DND-41 (cell line): ENCODE measurements at regions not wholly inside any gene's neighbourhood (a gene's known extent, or its start where the extent isn't known, plus 50 kb on each side); places are given as distances from the start of the nearest gene placed in this dataset.
A peak's percentile ranks its signal among the peaks of the same experiment; 100 is the strongest.
"Not testable (repeated sequence)": the region's sequence is repeated elsewhere in the genome, so short reads cannot be mapped to it uniquely, and the experiment has no call there.

Source experiments
- ATAC-seq: fragments of 200-7000 bp; cut with Tn5 transposase; 3 replicates; pipeline ENCODE4 v1.9.1; 2021; ENCODE audit warnings: low read depth; ENCODE audit not compliant: insufficient read depth
- DNase-seq: peaks from one replicate; pipeline ENCODE4 v3.0.0-alpha.2; 2020
- H2AFZ ChIP-seq: 2 replicates; pipeline ENCODE4 v1.6.0; 2012; ENCODE audit warnings: low read depth, low read length
- H3K27ac ChIP-seq: 2 replicates; pipeline ENCODE4 v1.5.1; 2012; ENCODE audit warnings: low read length, inconsistent platforms
- H3K27me3 ChIP-seq: fragments of 200-600 bp; sonication (generic); 2 replicates; pipeline ENCODE4 v1.6.0; 2012; ENCODE audit warnings: low read length, mild to moderate bottlenecking, inconsistent platforms; ENCODE audit not compliant: insufficient read depth, poor library complexity
- H3K36me3 ChIP-seq: 2 replicates; pipeline ENCODE4 v1.5.1; 2012; ENCODE audit warnings: low read length, inconsistent platforms; ENCODE audit not compliant: insufficient read depth
- H3K4me1 ChIP-seq: 2 replicates; pipeline ENCODE4 v1.5.1; 2012; ENCODE audit warnings: mild to moderate bottlenecking, low read length; ENCODE audit not compliant: insufficient read depth
- H3K4me2 ChIP-seq: 2 replicates; pipeline ENCODE4 v1.6.0; 2012; ENCODE audit warnings: mild to moderate bottlenecking, moderate library complexity, low read length, inconsistent platforms; ENCODE audit not compliant: insufficient read depth
- H3K4me3 ChIP-seq, 2 experiments: fragments of 200-600 bp in 1 of 2; shearing (Covaris generic) in 1 of 2; 2 replicates each; pipeline ENCODE4 v1.5.1; 2012 to 2016; ENCODE audit warnings: inconsistent platforms in 2 of 2, low read length in 2 of 2, mild to moderate bottlenecking in 2 of 2, low read depth in 1 of 2, moderate library complexity in 1 of 2
- H3K79me2 ChIP-seq: 2 replicates; pipeline ENCODE4 v1.6.0; 2012; ENCODE audit warnings: low read length, inconsistent platforms; ENCODE audit not compliant: insufficient read depth
- H3K9ac ChIP-seq: 2 replicates; pipeline ENCODE4 v1.6.0; 2012; ENCODE audit warnings: low read depth, mild to moderate bottlenecking, inconsistent platforms, low read length, moderate library complexity
- H3K9me3 ChIP-seq: 2 replicates; pipeline ENCODE4 v1.5.1; 2012; ENCODE audit warnings: low read length, moderate library complexity, mild to moderate bottlenecking, inconsistent platforms; ENCODE audit not compliant: insufficient read depth, severe bottlenecking
- H4K20me1 ChIP-seq: 2 replicates; pipeline ENCODE4 v1.6.0; 2012; ENCODE audit warnings: low read length; ENCODE audit not compliant: insufficient read depth
- EZH2 ChIP-seq: IDR thresholded peaks from 3 replicates; pipeline ENCODE4 v1.6.1; 2012; ENCODE audit warnings: borderline replicate concordance, low read depth, mild to moderate bottlenecking, moderate library complexity, low read length, inconsistent platforms; ENCODE audit not compliant: severe bottlenecking
- TF ChIP-seq, protein P1 (sequence below): IDR thresholded peaks from 2 replicates; pipeline ENCODE4 v1.5.1; 2012; ENCODE audit warnings: borderline replicate concordance, low read length, moderate library complexity, mild to moderate bottlenecking; ENCODE audit not compliant: poor library complexity, severe bottlenecking; ENCODE audit errors: extremely low read depth

DNA sequence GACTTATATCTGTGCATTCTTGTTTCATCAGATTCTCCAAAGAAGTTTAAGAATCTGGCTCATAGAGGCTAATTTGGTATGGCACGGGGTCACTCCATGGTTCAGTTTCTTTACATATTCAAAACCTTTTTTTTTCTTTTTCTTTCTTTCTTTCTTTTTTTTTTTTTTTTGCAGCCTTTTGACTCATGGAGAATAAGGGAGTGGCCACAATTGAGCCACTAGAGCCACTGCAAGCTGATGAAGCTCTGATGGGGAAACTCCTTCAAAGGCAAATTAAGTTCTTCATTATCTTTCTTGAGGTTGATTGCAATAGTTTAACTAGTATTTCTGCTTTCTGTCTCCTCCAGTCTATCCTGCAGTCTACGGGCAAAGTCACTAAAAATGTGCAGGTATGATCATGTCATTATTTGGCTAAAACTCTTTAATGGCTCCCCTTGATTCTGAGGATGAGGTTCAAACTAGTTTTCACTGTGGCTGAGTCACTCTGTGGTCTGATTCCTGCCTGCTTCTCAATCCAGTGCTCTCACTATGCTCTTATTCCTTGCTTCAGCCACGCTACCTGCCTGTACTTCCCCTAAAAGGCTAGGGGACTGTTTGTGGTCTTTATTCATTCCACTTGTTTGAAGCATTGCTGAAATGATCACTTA is 93.5 kb upstream of the RIOK2 start:
- no peak overlapping the region for H3K4me2 ChIP-seq
- H3K4me3 ChIP-seq: no peak overlapping the region
- TF ChIP-seq, protein P1, sequence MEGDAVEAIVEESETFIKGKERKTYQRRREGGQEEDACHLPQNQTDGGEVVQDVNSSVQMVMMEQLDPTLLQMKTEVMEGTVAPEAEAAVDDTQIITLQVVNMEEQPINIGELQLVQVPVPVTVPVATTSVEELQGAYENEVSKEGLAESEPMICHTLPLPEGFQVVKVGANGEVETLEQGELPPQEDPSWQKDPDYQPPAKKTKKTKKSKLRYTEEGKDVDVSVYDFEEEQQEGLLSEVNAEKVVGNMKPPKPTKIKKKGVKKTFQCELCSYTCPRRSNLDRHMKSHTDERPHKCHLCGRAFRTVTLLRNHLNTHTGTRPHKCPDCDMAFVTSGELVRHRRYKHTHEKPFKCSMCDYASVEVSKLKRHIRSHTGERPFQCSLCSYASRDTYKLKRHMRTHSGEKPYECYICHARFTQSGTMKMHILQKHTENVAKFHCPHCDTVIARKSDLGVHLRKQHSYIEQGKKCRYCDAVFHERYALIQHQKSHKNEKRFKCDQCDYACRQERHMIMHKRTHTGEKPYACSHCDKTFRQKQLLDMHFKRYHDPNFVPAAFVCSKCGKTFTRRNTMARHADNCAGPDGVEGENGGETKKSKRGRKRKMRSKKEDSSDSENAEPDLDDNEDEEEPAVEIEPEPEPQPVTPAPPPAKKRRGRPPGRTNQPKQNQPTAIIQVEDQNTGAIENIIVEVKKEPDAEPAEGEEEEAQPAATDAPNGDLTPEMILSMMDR: no peak
- no peak for TF ChIP-seq EZH2
- no peaks in the 10 kb centered on the region for H3K79me2 ChIP-seq
- H3K36me3 ChIP-seq: no peaks in the 10 kb centered on the region
- H3K27me3 ChIP-seq: no peaks in the 10 kb centered on the region
- H4K20me1 ChIP-seq: no peaks in the 10 kb centered on the region
- ATAC-seq: no peak
- no peaks in the 10 kb centered on the region for H3K4me1 ChIP-seq
- H3K27ac ChIP-seq: no peak overlapping the region
- peaks cover 18% of the 10 kb centered on the region for H3K9me3 ChIP-seq
- DNase-seq: no peak
- no peak overlapping the region for H3K9ac ChIP-seq
- H2AFZ ChIP-seq: no peak overlapping the region

DNA sequence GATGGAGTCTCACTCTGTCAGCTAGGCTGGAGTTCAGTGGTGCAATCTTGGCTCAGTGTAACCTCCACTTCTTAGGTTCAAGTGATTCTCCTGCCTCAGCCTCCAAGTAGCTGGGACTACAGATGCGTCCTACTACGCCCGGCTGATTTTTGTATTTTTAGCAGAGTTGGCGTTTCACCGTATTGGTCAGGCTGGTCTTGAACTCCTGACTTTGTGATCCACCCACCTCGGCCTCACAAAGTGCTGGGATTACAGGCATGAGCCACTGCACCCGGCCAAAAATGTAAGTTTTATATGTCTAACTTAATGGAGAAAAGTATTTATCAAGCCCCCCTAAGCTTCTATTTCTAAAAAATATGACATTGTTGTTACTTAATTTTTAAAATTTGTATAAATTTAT is 98.2 kb upstream of the RIOK2 start:
- Histone ChIP-seq H3K27ac (no peak overlapping the region), H3K79me2 (no peaks in the 10 kb centered on the region), H3K27me3 (no peaks in the 10 kb centered on the region), H4K20me1 (no peaks in the 10 kb centered on the region), H2AFZ (no peak overlapping the region), H3K4me3 (no peak overlapping the region), H3K4me1 (no peaks in the 10 kb centered on the region), H3K36me3 (no peaks in the 10 kb centered on the region), H3K9me3 (peaks cover 4% of the 10 kb centered on the region), H3K9ac (no peak overlapping the region), H3K4me2 (no peak overlapping the region)
- DNase-seq (no peak), ATAC-seq (no peak)
- no peak for TF ChIP-seq EZH2
- TF ChIP-seq, protein P1: no peak

DNA sequence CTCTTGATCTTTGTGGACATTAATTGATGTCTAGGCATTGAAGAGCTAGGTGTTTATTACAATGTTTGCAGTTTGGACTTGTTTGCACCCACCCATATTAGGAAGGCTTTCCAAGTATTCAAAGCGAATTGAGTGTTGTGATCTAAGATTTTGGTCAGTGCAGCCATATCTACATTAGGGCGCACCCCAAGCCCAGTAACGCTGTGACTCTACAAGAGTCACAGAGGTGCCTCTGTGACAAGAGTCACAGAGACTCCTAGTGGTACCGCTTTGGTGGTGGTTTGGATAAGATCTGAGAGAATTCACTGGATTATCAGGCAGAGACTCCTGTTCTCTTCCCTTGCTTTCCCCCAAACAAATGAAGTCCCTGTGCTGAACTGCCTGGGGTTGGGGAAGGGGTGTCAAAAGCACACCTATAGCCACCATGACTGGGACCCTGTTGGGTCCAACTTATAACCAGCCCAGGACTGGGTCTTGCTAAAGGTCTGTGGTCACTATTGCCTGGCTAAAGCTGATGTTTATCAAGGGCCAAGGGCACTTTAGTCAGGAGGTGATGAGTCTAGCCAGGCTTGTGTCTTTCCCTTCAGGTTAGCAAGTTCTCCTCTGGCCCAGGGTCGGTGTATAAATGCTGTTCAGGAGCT is 114.1 kb upstream of the RIOK2 start:
- peak; percentile 57 for DNase-seq
- no peak overlapping the region for H3K4me2 ChIP-seq
- no peaks in the 10 kb centered on the region for H3K36me3 ChIP-seq
- H3K27ac ChIP-seq: no peak overlapping the region
- ATAC-seq: peak; percentile 96
- no peak overlapping the region for H3K4me3 ChIP-seq
- H4K20me1 ChIP-seq: no peaks in the 10 kb centered on the region
- no peak overlapping the region for H3K9ac ChIP-seq
- H3K9me3 ChIP-seq: no peaks in the 10 kb centered on the region
- TF ChIP-seq, protein P1: peak; percentile 65
- TF ChIP-seq EZH2: no peak
- no peak overlapping the region for H2AFZ ChIP-seq
- H3K79me2 ChIP-seq: no peaks in the 10 kb centered on the region
- no peaks in the 10 kb centered on the region for H3K4me1 ChIP-seq
- no peaks in the 10 kb centered on the region for H3K27me3 ChIP-seq

DNA sequence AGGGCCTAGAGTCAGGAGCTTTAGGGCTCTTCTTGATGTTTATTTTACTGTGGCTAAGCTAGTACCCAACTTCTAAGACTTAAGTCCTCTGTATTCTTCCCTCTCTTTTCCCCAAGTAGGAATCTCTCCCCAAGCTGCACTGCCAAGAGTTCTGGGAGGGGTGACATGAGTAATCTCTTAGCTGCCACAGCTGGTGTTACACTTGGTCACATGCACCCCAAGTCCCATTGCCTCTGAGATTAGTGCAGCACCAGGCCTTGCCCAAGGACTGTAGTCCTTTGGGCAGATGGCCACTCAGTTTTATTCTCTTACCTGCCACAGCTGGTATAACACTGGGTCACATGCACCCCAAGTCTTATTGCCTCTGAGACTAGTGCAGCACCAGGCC is 114.7 kb upstream of the RIOK2 start:
- TF ChIP-seq, protein P1: no peak
- no peak for TF ChIP-seq EZH2
- Histone ChIP-seq H3K36me3 (no peaks in the 10 kb centered on the region), H3K27ac (no peak overlapping the region; the same call in 1 of the 2 replicates), H3K4me1 (no peaks in the 10 kb centered on the region), H3K4me3 (no peak overlapping the region), H3K9me3 (no peaks in the 10 kb centered on the region), H3K27me3 (no peaks in the 10 kb centered on the region), H3K4me2 (no peak overlapping the region), H3K79me2 (no peaks in the 10 kb centered on the region), H3K9ac (no peak overlapping the region), H2AFZ (no peak overlapping the region), H4K20me1 (no peaks in the 10 kb centered on the region)
- ATAC-seq (0 out of 3 replicates have a peak, but pooled peaks have one; percentile 5), DNase-seq (no peak)

DNA sequence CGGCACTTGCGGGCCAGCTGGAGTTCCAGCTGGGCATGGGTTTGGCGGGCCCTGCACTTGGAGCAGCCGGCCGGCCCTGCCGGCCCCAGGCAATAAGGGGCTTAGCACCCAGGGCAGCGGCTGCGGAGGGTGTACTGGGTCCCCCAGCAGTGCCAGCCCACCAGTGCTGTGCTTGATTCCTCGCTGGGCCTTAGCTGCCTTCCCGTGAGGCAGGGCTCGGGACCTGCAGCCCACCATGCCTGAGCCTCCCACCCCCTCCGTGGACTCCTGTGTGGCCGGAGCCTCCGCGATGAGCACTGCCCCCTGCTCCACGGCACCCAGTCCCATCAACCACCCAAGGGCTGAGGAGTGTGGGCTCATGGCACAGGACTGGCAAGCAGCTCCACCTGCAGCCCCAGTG is 118.1 kb upstream of the RIOK2 start:
- H3K27ac ChIP-seq, DNase-seq, H3K9me3 ChIP-seq, H2AFZ ChIP-seq, H3K4me2 ChIP-seq, H3K27me3 ChIP-seq, H3K79me2 ChIP-seq, H4K20me1 ChIP-seq, H3K36me3 ChIP-seq, ATAC-seq, H3K4me3 ChIP-seq, H3K4me1 ChIP-seq, H3K9ac ChIP-seq: not testable (repeated sequence)
